Left cardiac atrium (tissue), 4 donors: ENCODE measurements at regions not wholly inside any gene's neighbourhood (a gene's known extent, or its start where the extent isn't known, plus 50 kb on each side); places are given as distances from the start of the nearest gene placed in this dataset.
A peak's percentile ranks its signal among the peaks of the same experiment; 100 is the strongest.

Experiments used
- ATAC-seq, 2 donors: fragments of 200-7000 bp; cut with Tn5 transposase; one replicate each; pipeline ENCODE4 v1.9.1; 2020; ENCODE audit warnings: mild to moderate bottlenecking in 2 of 2, moderate library complexity in 2 of 2
- DNase-seq: peaks from one replicate; pipeline ENCODE4 v3.0.0-alpha.2; 2020
- intact Hi-C, 2 donors: fragments of 100-400 bp; cut with DNase I; formaldehyde crosslinking; loops; one replicate each; pipeline versions ENCODE4 v1.14.1 to v1.15.1; 2022 to 2023
- donor health status: DM: no; HTN: yes; CAD: no.
- donor health status: DM: no; HTN: yes; CAD: no; lungs with severe emphysema.
- donor health status: DM: yes; HTN: yes; CAD: no.
- donor health status: Dilated cardiomyopathy.

DNA sequence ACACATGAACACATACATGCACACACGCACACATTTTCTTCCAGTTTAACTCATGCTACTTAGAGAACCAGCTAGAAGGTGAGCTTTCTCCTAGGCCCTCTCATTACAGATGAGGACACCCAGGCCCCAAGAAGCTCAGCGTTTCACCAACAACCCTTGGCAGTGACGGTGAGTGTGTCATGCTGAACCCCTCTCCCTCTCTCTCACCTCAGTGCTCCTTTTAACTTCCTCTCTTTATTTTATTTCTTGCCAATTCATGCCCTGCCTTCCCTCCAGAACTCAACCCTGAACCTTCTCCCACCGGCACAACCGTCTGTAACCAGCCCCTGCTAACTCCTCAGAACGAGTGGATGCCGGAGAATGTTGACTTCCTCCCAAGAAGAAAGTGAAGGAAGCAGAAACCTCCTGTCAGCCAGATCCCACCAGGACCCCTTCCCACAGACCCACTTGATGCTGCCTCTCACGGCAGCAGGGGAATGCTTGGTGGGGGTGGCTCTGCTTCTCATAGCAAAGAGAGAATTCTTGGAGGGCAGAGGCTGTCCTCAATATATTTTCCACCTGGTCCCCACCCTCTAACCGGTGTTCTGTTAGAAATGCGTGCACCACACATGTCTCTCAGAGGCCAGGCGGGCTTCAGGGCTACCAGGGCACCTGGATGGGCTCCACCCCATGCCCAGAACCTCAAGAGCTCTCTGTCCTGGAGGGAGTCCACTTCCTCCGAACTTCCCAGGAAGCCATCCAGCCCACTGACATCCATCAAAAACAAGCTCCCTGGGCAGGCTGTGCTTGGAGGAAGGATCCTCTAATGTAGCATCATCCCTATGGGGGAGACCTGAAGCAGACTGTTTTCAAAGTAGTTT lies 134.0 kb downstream of the TOMM20 start:
- ATAC-seq: no peak
- DNase-seq: no peak
- intact Hi-C loops: loop anchor here (5.0 to 10.0 kb wide), 4 partner anchors 77 to 387 kb away; no protein-coding TSS in a partner anchor

DNA sequence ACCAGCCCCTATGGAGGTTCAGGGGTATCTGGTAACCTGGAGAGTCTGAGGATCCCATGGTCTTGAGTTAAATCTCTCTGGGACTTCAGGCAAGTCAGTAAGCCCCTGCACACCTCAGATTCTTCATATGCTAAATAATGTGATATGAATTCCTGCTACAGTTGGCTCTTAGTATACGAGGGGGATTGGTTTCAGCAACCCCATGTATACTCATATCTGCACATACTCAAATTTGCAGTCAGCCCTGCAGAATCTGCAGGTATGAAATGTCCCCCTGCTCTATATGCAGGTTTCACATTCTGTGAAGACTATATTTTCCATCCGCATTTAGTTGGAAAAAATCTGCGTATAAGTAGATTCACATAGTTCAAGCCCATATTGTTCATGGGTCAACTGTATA lies 136.6 kb downstream of the TOMM20 start:
- intact Hi-C loops: loop anchor here in 1 of 2 donors (10.0 kb wide), 1 partner anchor 267 kb away; no protein-coding TSS in a partner anchor
- DNase-seq (no peak), ATAC-seq (no peak)

DNA sequence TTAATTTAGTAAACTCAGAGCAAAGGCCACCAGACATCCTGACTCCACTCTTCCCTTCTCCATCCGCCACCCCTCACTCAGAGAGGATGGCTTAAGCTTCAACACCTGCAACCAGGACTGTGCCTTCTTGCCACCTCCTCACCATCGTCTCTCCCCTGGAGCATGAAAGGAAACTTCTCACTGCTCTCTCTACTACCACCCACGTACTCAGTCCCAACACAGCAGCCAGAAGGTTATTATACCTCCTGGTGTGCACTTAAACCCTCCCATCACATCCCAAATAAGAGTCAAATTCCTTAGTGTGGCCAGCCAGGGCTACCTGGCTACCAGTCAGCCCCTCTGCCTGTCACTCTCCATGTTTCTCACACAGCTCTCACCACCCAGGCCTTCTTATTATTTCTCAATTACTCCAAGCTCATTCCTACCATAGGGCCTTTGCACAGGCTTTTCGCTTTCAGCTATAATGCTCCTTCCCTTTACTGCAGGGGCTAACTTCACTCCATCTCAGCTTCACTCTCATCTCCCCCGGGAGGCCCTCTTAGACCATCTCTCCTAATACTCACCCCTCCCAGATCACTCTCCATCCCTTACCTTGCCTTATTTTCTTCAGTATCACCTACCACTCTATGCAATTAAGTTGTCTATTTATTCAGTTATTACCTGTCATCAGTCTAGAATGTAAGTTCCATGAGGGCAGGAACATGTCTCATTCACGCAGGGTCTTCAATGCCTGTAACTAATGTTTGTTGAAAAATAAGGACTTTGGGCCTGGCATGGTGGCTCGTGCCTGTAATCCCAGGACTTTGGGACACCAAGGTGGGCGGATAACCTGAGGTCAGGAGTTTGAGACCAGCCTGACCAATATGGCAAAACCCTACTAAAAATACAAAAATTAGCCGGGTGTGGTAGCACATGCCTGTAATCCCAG lies 137.5 kb downstream of the TOMM20 start:
- ATAC-seq (no peak), DNase-seq (no peak)
- intact Hi-C loops: loop anchor here in 1 of 2 donors (10.0 kb wide), 1 partner anchor 266 kb away; no protein-coding TSS in a partner anchor

DNA sequence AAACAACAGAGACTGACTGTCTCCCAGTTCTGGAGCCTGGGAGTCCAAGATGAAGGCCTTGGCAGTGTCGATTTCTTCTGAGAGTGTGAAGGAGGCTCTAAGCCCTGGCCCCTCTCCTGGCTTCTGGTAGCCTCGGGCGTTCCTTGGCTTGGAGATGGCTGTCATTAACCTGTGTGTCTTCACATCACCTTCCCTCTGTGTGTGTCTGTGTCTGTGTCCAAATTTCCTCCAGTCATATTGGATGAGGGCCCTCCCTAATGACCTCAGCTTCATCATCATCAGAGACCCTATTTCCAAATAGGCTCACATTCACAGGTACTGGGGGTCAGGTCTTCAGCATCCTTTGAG lies 138.3 kb downstream of the TOMM20 start:
- ATAC-seq (no peak), DNase-seq (no peak)
- intact Hi-C loops: loop anchor here in 1 of 2 donors (10.0 kb wide), 1 partner anchor 266 kb away; no protein-coding TSS in a partner anchor

DNA sequence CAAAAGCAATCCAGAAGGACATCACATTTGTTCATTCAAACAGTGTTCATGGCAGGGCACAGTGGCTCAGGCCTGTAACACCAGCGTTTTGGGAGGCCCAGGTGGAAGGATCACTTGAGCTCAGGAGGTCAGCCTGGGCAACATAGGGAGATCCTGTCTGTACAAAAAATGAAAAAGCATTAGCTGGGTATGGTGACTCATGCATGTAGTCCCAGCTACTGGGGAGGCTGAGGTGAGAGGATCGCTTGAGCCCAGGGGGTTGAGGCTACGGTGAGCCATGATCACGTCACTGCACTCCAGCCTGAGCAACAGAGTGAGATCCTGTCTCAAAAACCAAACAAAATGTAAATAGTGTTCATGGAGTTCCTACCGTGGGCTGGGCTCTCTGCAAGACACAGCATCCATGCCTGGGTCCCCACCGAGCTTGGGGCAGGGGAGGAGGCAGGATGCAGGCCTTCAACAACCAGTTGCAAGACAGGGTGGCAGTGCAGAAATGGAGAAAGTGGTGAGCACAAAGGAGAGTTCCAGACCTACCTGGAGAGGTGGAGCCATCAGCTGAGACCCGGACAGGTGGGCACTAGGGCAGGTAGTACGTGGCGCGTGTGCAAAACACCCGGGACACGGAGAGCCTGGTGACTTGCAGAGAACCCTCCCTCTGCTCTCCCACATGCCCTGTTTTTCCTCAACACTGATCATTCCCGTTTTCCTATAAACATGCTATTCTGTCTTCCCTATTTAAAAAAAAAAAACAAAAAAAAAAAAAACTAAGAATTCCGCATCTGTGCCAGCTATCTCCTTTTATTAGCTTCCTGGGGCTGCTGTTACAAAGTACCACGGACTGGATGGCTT lies 138.9 kb downstream of the TOMM20 start:
- no peak for DNase-seq
- no peak for ATAC-seq
- intact Hi-C loops: loop anchor here in 1 of 2 donors (10.0 kb wide), 1 partner anchor 265 kb away; no protein-coding TSS in a partner anchor

DNA sequence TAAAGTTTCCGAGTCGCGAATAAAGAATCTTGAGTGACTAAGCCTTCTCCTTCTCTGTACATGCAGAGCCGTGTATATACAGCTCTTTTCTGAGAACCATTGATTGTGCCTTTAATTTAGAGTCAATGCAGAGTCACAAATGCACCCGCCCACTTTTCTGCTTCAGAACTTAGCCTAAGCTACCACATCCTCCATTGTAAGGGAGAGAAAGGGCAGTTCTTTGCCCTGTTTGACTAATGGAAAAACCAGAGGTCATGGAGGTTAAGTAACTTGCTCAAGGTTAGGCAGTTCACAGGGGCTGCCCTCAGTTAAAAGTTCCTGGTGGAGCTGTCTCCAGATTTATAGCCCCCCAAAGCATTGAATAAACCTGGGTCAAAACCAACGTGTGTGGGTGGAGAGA lies 139.6 kb downstream of the TOMM20 start:
- DNase-seq (no peak), ATAC-seq (no peak)
- intact Hi-C loops: no loop called here

DNA sequence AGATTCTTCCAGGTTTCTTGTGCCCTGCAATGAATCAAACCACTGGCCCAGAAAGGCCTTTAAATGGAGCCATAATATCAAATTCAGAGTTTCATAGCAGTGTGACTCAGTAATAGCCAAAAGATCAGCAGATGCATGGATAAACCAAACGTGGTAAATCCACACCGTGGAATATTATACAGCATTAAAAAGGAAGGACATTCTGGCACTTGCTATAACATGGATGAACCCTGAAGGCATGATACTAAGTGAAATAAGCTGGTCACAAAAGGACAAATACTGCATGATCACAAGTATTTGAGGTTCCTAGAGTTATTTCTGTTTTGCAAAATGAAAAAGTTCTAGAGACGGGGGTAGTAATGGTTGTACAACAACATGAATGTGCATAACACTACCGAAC lies 140.1 kb downstream of the TOMM20 start:
- DNase-seq: no peak
- ATAC-seq: no peak
- intact Hi-C loops: no loop called here

DNA sequence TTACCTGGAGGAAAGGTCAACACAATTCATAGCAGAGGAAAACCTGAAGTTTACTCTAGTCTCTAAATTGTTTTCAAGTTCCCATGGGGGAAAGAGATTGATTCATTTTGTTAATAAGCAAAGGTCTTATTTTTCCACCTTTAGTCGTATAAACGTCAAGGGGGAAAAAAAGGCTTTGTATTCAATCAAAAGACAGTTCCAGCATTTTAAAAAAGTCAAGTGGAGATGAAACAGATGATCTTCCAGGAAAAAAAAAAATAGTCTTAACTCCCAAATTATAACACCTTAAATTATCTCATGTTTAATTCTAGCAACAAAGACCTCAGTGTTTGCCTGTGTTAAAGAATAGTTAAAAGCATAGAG lies 140.5 kb downstream of the TOMM20 start:
- intact Hi-C loops: no loop called here
- no peak for ATAC-seq
- no peak for DNase-seq

DNA sequence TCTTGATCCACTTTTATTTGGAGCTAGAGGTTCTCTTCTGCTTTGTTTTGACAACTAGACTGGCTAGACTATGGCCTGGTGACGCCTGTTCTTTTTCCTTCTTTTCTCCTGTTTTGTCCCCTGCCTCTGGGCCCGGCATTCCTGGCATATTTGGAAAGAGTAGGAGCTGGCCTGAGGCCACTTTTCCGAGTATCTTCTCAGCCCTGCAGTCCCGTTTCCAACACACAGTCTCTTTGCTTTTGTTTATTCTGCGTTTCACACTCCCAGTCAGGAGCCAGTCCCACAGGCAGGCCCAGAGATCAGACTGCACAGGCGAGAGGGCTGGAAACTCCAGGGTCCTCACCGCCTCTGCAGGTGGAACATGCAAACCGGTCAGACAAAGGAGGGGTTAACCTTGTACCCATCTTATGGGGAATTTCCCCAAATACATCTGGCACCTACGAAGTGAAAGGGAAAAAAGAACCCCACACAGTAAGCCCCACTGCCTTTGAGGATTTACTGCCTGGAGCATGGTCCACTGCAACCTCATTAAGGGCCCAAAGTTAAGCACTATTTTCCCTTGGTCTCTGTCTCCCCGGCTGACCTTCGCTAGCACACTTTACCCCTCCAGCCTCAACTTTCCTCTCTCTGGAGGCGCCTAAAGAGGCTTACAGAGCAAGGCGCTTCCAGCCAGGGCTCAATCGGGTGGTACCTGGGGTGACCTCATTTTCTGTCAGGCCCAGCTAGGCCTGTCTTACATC lies 141.1 kb downstream of the TOMM20 start:
- intact Hi-C loops: no loop called here
- ATAC-seq (peak; percentile 85 to 87), DNase-seq (peak; percentile 81)

DNA sequence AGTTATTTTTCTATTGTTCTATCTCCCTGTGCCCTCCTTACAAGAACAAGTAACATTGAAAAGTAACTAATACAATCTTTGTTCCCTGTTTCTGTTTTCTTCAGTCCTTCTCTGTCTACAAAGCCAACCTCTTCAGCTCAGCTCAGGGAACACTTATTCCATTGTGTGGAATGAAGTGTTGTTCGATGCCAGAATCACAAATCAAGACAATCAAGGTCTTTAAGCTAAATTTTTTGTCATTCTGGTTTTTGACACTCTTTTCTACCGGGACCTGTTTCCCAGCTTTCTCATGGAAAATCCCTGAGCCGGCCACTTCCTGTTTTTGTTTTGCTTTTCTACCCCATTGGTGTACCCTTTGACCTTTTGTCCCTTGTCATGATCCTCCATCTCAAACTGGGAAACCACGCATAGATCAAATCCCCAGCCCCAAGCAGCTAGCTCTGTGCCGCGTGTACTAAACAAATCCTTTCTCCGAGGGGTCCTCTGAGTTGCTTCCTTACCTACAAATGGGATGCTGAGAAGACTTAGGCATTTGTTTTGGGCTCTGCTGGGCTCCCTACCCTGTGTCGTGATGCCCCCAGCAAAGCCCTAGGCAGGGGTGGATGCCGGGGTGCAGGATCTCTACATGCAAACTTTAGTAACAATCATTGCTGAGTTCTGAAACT lies 141.8 kb downstream of the TOMM20 start:
- DNase-seq: no peak
- intact Hi-C loops: no loop called here
- ATAC-seq: peak; percentile 40 to 47

DNA sequence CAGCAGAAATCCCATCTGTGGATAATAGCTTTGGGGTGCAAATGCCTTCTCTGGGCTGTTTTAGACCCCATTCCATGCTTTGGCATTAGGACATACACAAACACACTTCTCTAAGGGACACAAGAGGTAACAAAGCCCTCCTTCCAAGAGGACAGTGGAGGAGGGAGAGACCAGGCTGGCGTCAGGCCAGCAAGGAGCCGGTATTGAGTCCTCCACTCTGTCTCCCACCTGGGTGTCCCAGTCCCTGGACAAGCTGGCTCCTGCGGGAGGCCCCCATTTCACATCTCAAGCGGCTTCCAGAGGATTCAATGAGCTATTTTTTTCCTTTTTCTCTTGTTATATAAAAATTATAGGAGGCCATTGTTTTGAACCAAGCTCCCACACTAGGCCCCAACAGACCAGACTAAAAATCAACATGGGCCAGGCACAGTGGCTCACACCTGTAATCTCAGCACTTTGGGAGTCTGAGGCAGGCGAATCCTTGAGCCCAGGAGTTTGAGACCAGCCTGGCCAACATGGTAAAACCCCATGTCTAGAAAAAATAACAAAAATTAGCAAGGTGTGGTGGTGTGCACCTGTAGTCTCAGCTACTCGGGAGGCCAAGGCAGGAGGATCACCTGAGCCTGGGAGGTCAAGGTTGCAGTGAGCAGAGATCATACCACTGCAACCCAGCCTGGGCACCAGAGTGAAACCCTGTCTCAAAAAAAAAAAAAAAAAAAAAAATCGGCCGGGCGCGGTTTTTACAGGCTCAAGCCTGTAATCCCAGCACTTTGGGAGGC lies 142.9 kb downstream of the TOMM20 start:
- ATAC-seq: no peak

DNA sequence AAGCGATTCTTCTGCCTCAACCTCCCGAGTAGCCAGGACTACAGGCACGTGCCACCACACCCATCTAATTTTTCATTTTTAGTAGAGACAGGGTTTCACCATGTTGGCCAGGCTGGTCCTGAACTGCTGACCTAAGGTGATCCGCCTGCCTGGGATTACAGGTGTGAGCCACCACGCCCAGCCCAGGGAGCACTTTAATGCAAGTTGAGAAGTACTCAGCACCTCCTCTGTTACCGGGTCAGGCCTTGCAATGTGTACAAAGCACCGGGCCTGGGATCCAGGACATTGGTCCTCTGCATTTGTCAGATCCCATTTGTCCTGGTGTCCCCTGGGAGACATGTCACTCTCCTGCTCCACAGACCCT lies 143.6 kb downstream of the TOMM20 start:
- no peak for ATAC-seq
- intact Hi-C loops: no loop called here
- no peak for DNase-seq

More for the DNA sequence above, 142.9 kb downstream of the TOMM20 start:
- intact Hi-C loops: no loop called here
- no peak for DNase-seq

DNA sequence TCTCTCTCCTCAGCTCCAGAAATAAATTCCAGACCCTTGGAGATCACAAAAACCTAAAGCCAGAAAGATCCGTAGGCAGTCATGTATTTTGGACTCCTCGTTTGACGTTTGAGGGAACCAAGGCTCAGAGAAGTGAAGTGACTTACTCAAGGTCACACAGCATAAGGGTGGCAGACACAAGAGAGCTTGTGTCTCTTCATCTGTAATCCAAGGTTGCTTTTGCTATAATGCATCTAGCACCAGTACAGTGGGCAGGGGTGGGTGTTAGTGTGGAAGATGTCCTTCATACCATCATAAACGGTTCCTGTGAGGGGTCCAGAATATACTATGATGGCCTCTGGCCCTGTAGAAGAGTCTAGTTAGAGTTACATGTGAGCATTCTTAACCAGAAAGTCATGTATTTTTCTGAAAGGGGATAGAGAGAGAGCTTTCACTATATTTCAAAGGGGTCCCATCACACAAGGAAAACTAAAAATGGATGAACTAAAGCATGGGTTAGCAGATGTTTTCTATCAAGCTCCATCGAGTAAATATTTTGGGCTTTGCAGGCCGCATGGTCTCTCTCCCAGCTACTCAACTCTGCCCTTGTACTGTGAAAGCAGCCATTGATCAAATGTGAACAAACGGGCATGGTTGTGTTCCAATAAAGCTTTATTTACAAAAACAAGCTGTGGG lies 144.9 kb downstream of the TOMM20 start:
- intact Hi-C loops: loop anchor here in 1 of 2 donors (5.0 kb wide), 3 partner anchors 66 to 371 kb away; partner anchors contain the start of gene IRF2BP2
- ATAC-seq: no peak
- no peak for DNase-seq

DNA sequence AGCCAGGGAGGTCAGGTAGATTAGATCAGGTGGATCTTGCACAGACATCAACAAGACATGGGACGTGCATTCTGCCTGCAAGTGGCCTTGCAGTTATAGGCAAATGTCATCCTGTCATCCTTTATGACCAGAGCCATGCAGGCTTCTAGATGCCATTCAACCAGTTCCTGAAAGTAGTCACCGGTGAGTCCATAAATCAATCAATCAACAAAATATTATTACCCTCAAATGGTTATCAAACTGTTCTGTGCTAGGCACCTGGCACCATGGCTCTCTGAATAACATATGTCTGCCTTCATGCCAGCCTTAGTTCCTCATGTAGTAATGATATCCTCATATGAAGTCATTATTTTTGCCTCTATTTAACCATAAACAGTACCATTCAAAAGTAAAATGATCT lies 146.9 kb downstream of the TOMM20 start:
- intact Hi-C loops: loop anchor here in 1 of 2 donors (5.0 kb wide), 3 partner anchors 64 to 369 kb away; partner anchors contain the start of gene IRF2BP2
- DNase-seq: no peak
- ATAC-seq: no peak

DNA sequence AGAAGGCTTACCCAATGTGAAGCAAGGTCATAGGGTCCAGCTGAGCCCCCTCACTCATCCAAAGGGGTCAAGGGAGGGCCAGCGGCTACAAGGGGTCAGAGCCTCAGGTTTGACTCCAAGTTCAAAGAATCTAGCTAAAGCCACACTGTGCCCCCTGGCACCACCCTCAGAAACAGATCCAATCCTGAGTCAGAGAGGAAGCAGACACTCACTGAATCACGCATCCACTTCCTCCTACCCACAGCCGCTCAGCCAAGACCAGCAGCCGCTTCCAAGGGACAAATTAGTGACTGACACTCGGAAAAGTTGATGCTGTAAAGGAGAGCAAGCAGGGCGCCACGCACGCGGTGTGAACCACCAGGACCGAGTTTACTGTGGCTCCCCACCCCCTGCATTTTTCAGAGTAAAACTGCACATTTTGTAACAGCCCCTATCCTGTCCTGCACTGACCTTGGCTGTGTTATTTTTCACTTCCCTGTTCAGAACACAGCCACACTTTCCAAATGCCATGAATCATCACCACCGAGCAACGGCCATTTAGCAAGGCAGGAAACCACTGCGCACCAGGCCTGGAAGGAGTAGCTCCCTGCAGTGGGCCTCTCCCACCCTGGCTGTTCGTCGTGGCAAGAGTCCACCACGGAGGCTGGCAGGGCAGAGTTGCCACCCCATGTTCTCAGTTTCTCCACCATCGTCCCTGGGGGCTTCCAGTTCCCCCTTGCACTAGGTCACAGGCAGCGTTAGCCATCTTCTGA lies 147.8 kb downstream of the TOMM20 start:
- peak; percentile 62 to 85 for ATAC-seq

DNA sequence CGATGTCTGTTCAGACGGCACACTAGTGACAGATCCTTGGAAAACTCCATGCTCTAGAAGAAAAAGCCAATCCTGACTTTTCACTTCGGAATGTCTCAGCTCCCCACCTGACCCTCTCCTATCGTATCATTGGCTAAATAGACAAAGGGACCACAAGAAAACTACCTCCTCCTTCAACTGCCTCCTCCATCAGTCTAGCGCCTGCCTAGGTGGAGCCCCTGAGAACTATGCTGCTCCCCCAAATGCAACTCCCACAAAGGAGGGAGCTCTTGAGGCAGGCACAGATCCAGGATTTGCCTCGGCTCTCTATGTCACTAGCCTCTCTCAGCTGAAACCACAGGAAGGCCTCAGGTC lies 148.4 kb downstream of the TOMM20 start:
- no peak for ATAC-seq
- intact Hi-C loops: loop anchor here in 1 of 2 donors (5.0 kb wide), 3 partner anchors 63 to 368 kb away; partner anchors contain the start of gene IRF2BP2
- DNase-seq: no peak

More for the DNA sequence above, 147.8 kb downstream of the TOMM20 start:
- peak; percentile 91 for DNase-seq
- intact Hi-C loops: loop anchor here in 1 of 2 donors (5.0 kb wide), 3 partner anchors 64 to 369 kb away; partner anchors contain the start of gene IRF2BP2
